Stomach (tissue), 8 donors: ENCODE measurements at regions not wholly inside any gene's neighbourhood (a gene's known extent, or its start where the extent isn't known, plus 50 kb on each side); places are given as distances from the start of the nearest gene placed in this dataset.
A peak's percentile ranks its signal among the peaks of the same experiment; 100 is the strongest.

Experiments used
- DNase-seq, 2 donors: peaks; one replicate each; pipeline versions ENCODE4 v3.0.0 to v3.0.0-alpha.2; 2013 to 2019
- H3K27ac ChIP-seq, 5 donors: fragments of 200-600 bp in 4 of 5; sonication (generic) in 4 of 5; one replicate each; pipeline ENCODE4 v1.5.1; 2013 to 2019; ENCODE audit warnings: mild to moderate bottlenecking in 1 of 5, moderate library complexity in 1 of 5
- H3K27me3 ChIP-seq, 3 donors: fragments of 200-600 bp; sonication (generic); one replicate each; pipeline ENCODE4 v1.5.1; 2017 to 2019; ENCODE audit warnings: mixed run types in 1 of 3
- H3K36me3 ChIP-seq, 4 donors: fragments of 200-600 bp; sonication (generic); 1 replicate in 3 of 4; 2 replicates in 1 of 4; pipeline ENCODE4 v1.5.1; 2016 to 2019
- H3K4me1 ChIP-seq, 4 donors: fragments of 200-600 bp; sonication (generic); one replicate each; pipeline ENCODE4 v1.5.1; 2016 to 2019
- H3K4me3 ChIP-seq, 4 donors: fragments of 200-600 bp; sonication (generic) in 3 of 4; one replicate each; pipeline ENCODE4 v1.5.1; 2016 to 2019; ENCODE audit warnings: mild to moderate bottlenecking in 1 of 4
- H3K9me3 ChIP-seq, 4 donors: fragments of 200-600 bp; sonication (generic); one replicate each; pipeline ENCODE4 v1.5.1; 2016 to 2019
- CTCF ChIP-seq, 7 experiments: fragments of 450-650 bp in 4 of 7; fragments of 200-600 bp in 3 of 7; sonication (generic) in 3 of 7; IDR thresholded peaks; one replicate each; pipeline ENCODE4 v1.5.1; 2016 to 2019; ENCODE audit warnings: antibody characterized with exemption in 7 of 7, control low read depth in 2 of 7, mild to moderate bottlenecking in 1 of 7
- EP300 ChIP-seq: sonication (generic); formaldehyde crosslinking; IDR thresholded peaks from one replicate; pipeline ENCODE4 v1.6.1; 2017; ENCODE audit warnings: antibody characterized with exemption
- POLR2A ChIP-seq, 4 donors: fragments of 450-650 bp; IDR thresholded peaks; one replicate each; pipeline ENCODE4 v1.6.1; 2016; ENCODE audit warnings: antibody characterized with exemption in 4 of 4, control low read depth in 2 of 4, mild to moderate bottlenecking in 1 of 4, moderate library complexity in 1 of 4
- POLR2AphosphoS5 ChIP-seq, 3 donors: sonication (generic); formaldehyde crosslinking; IDR thresholded peaks; one replicate each; pipeline ENCODE4 v1.6.1; 2016; ENCODE audit warnings: antibody characterized with exemption in 3 of 3
- WGBS, 5 donors: extraction: QIAGEN DNeasy Blood & Tissue Kit in 3 of 5; methylation state at CpG; one replicate each; pipeline versions ENCODE4 v1.1.5 to v1.1.7; 2013 to 2018; 5-methylcytosine and 5-hydroxymethylcytosine counted together
- intact Hi-C: fragments of 100-400 bp; cut with DNase I; formaldehyde crosslinking; loops from one replicate; pipeline ENCODE4 v1.15.1; 2023; ENCODE audit warnings: low total_unique reads
- donor health status: healthy with polysubstance abuse.
- donor health status: Bipolar disorder and iron deficiency.
- donor health status: healthy.

GRCh38 chr20:23153696-23154341 lies 67.7 kb upstream of the CD93 start:
- intact Hi-C loops, result no loop called here
- H3K36me3 ChIP-seq, result no peaks in the 10 kb centered on the region
- peak in 1 of 2 donors; percentile 0 for DNase-seq
- H3K4me1 ChIP-seq, result peaks cover 0 to 32% (median 10%) of the 10 kb centered on the region in 4 donors
- no peaks in the 10 kb centered on the region for H3K9me3 ChIP-seq
- H3K4me3 ChIP-seq, result no peak overlapping the region
- TF ChIP-seq EP300, result no peak
- no peak for TF ChIP-seq POLR2A (IDR thresholded peaks at IDR 0.05)
- TF ChIP-seq CTCF (IDR thresholded peaks at IDR 0.05), result no peak
- TF ChIP-seq POLR2AphosphoS5 (IDR thresholded peaks at IDR 0.05), result no peak
- H3K27ac ChIP-seq, result no peak overlapping the region
- no peaks in the 10 kb centered on the region for H3K27me3 ChIP-seq
- 81 to 93% (median 87%) methylated on average over 4 of the region's 4 CpGs for WGBS, 5 donors

DNA sequence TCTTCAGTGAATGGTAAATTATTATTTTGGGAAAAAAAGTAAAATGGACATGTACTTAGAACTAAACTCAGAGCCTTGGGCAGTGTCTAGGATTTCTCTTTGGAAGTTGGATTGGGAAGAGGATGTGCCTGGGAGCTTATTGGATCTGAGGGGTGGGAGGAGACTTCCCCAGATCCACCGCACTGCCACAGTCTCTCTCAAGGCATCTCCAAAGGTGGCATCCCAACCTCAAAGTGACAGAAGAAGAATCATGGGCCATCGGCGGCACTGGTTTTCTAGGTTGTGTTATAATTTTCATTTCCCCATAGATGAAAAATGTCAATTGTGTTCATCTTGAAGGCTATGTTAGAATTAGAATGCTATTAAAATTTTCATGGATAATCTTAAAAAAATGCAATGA lies 66.8 kb upstream of the CD93 start:
- Histone ChIP-seq H3K36me3 (no peaks in the 10 kb centered on the region), H3K27me3 (no peaks in the 10 kb centered on the region), H3K4me3 (no peak overlapping the region), H3K9me3 (no peaks in the 10 kb centered on the region), H3K27ac (peak overlapping the region in 4 of 5 donors; percentile 37 to 64 (median 48)), H3K4me1 (peaks cover 0 to 35% (median 12%) of the 10 kb centered on the region in 4 donors)
- intact Hi-C loops, result no loop called here
- 84 to 100% (median 96%) methylated on average over 3 of the region's 3 CpGs for WGBS, 5 donors
- TF ChIP-seq POLR2AphosphoS5 (IDR thresholded peaks at IDR 0.05) (no peak), CTCF (IDR thresholded peaks at IDR 0.05) (no peak), EP300 (no peak), POLR2A (IDR thresholded peaks at IDR 0.05) (no peak)
- no peak for DNase-seq

GRCh38 chr20:23152308-23152892 lies 66.3 kb upstream of the CD93 start:
- H3K4me3 ChIP-seq, result no peak overlapping the region
- peaks cover 0 to 40% (median 14%) of the 10 kb centered on the region in 4 donors for H3K4me1 ChIP-seq
- 37 to 50% (median 46%) methylated on average over 8 to 9 of the region's 9 CpGs for WGBS, 5 donors
- intact Hi-C loops, result no loop called here
- H3K36me3 ChIP-seq, result no peaks in the 10 kb centered on the region
- DNase-seq, result peak; percentile 49 to 71
- TF ChIP-seq POLR2A (IDR thresholded peaks at IDR 0.05) (no peak), POLR2AphosphoS5 (IDR thresholded peaks at IDR 0.05) (peak; percentile 28 to 63 (median 36)), CTCF (IDR thresholded peaks at IDR 0.05) (no peak), EP300 (peak; percentile 79)
- peak overlapping the region in 4 of 5 donors; percentile 46 to 64 (median 55) for H3K27ac ChIP-seq
- H3K9me3 ChIP-seq, result no peaks in the 10 kb centered on the region
- no peaks in the 10 kb centered on the region for H3K27me3 ChIP-seq

DNA sequence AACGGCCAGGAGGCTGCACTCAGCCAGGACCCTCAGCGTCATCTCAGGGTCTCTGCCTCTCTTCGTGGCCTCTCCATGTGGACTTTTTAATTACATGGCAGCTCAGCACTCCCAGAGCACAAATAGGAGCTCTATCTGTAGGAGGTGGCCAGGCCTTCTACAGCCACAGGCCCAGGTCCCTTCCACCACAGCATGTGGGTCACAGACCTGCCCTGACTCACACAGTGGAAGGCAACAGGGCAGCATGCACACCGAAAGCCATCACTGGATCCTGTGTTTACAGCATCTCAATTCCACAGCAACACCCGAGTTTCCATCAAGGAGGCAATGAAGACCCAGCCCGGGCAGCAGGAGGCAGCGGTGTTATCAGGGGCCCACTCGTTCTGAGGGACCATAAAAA lies 65.8 kb upstream of the CD93 start:
- 81 to 89% (median 87%) methylated on average over 6 to 8 of the region's 8 CpGs for WGBS, 5 donors
- intact Hi-C loops, result no loop called here
- peak overlapping the region in 4 of 5 donors; percentile 46 to 64 (median 55) for H3K27ac ChIP-seq

More for the DNA sequence above, 65.8 kb upstream of the CD93 start:
- Histone ChIP-seq H3K4me1 (peaks cover 0 to 43% (median 14%) of the 10 kb centered on the region in 4 donors), H3K36me3 (no peaks in the 10 kb centered on the region), H3K4me3 (no peak overlapping the region), H3K27me3 (no peaks in the 10 kb centered on the region), H3K9me3 (no peaks in the 10 kb centered on the region)
- TF ChIP-seq EP300 (no peak), POLR2A (IDR thresholded peaks at IDR 0.05) (no peak), CTCF (IDR thresholded peaks at IDR 0.05) (no peak), POLR2AphosphoS5 (IDR thresholded peaks at IDR 0.05) (no peak)
- DNase-seq, result peak in 1 of 2 donors; percentile 24
